Activated T-cell treated with anti-CD3 and anti-CD28 coated beads, Interleukin-2, amount 50 U/mL, for 48 hours (primary cell): ENCODE measurements at regions not wholly inside any gene's neighbourhood (a gene's known extent, or its start where the extent isn't known, plus 50 kb on each side); places are given as distances from the start of the nearest gene placed in this dataset.
"Not testable (repeated sequence)": the region's sequence is repeated elsewhere in the genome, so short reads cannot be mapped to it uniquely, and the experiment has no call there.

ENCODE experiments used
- DNase-seq, 2 experiments: peaks; one replicate each; pipeline ENCODE4 v3.0.0-alpha.2; 2020

- DNase-seq: no peak
Measured at GRCh38 chr6:144793744-144794143, 508.6 kb downstream of the UTRN start.

- not testable (repeated sequence) for DNase-seq
Measured at GRCh38 chr6:144795022-144795421, 509.9 kb downstream of the UTRN start.

- DNase-seq: no peak
Measured at GRCh38 chr6:144796070-144796469, 510.9 kb downstream of the UTRN start.

DNA sequence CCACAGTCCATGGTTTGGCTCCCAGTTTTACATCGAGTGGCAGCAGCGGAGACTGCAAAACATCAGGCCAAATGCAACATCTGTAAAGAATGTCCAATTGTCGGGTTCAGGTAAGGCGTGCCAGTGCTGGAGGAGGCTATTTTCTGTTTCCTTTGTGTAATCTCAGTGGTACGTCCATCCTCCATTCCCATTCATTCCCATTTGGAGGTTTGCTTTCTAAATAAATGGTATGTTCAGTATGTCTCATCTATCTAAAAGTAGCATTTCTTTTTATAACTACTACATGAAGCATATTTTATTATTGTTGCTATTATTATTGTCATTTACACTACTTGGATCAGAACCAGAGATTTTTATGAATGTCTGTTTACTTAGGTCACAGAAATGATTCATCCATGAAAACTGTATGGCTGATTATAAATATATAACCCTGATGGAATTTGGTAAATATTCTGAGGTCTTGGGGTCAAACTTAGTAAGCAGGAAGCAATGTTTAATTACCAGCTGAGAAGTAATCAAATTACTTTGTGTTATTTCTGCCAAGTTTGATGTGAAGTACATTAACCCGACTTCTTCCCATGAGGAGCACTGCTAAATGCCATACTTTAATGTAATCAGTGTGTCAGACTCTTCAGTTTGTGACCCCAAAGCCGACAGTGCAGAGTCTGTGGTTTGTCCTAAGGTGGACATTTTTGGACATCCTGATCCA, 512.9 kb downstream of the UTRN start:
- DNase-seq: no peak

- DNase-seq: no peak
Measured at GRCh38 chr6:144804246-144804790, 519.2 kb downstream of the UTRN start.

DNA sequence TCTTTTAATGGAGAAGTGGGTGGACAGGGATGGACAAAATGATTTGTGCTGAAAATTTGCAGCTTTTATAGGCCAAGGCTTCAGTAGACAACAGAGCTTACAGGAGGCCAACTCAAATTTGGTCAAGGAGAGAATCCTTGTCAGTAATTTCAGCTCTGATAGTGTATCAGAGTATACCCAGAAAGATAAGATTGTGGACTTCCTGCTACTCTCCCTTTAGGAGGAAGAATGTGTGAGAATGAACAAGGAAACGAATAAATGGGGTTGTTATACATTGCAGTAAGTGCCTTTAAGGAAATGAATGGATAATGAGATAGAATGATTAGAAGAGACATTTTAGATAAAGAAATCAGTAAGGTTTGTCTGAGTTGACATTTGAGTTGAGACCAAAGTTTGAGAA, 519.9 kb downstream of the UTRN start:
- DNase-seq: no peak

DNA sequence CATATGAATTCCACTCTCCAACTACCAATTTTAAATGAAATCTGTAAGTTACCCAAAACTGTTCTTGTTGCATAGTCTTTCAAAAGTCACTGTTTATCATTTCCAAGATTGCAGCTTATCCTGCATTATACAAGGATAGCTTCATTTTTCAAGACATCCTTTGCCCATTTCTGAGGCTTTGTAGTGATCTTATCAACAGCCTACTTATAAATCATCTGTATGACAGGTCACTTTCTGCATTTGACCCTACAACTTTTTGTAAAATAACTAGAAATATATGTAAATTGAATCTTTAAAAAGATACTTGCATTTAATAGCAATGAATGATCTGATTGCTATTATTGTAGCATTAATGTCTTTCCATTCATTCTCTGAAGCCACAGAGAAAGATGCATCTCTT, 521.1 kb downstream of the UTRN start:
- no peak for DNase-seq

- DNase-seq: no peak
Measured at GRCh38 chr6:144809120-144809519, 524.0 kb downstream of the UTRN start.

- DNase-seq: no peak
Measured at GRCh38 chr6:144809969-144810368, 524.8 kb downstream of the UTRN start.

DNA sequence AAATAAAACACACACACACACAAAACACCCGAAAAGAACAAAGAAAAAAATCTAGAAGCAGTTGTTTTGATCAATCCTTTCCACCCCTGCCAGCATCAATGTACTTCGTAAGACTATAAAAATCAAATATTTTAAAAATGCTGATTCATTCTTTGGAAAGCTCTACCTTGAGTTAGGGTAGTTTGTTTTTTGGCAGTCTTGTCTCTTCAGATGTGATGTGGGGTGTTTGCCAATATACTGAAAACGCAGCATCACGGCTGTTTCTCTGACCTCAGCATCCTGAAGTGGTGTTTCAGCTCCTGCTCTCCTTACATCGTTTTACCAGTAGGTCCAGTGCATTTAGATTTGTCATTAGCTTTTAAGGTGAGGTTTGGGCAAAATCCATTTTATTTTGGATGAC, 526.0 kb downstream of the UTRN start:
- DNase-seq: no peak

DNA sequence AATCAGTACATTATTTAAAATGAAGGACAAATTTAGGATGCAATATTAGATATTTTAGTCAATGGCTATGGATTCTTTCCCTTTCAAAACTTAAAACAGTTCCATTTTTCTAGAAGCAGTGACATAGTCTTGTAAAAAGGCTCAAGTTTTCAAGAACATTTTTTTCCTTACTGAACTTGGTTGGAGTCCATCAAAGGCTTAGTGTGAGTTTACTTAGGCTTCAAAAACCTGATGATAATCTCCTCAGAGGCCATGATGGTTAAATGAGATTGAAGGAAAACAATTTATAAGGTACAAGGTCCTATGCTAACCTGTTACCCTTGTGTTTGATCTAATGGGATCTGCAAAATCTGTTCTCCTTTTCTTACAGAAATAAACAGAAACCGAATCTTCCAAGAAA, 531.8 kb downstream of the UTRN start:
- DNase-seq: no peak

GRCh38 chr6:144820270-144820669, 535.1 kb downstream of the UTRN start:
- DNase-seq: no peak

- no peak for DNase-seq
Measured at GRCh38 chr6:144823131-144823530, 538.0 kb downstream of the UTRN start.

DNA sequence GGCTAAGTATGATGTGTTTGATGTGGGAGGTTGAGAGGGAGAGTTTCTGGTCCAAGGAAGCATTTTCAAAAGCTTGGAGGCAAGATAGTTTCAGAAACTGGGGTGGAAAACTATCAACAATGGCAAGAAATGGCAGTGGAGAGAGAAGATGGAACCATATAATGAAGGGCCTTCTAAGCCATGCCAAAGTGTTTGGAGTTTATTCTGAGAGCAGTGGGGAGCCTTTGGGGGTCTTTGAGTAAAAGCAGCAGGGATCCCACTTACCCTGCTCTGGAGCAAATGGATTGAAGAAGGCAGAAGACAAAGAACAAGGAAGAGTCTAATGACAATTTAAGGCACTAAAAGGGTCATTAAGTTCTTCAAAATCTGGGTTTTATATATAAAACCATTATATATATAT, 538.9 kb downstream of the UTRN start:
- no peak for DNase-seq

DNA sequence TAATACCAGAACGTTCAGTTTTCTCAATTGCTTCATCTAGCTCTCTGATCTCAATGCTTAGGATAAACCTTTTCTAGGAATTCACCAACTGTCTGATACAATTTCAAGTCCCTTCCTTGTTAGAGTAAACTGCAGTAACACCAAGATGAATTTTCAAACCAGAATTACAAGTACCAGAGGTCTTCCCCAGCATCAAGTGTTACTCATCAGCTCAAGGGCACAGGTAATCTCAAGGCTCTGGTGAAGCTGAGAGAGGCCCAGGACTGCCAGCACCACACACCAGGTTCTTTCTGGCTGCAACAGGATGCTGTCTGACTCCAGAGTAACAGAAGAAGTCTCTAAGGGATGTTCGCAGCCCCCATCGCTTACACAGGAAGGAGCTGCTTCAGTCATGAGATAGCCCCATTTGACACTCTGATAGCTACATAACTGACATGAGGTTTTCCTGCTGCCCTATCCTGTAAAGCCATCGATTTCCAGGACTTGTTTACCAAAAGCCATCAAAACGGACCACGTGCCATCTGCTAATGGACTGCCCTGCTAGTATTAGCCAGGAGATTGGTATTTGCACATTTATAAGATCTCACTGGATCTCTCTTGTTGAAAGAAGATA, 549.4 kb downstream of the UTRN start:
- no peak for DNase-seq

DNA sequence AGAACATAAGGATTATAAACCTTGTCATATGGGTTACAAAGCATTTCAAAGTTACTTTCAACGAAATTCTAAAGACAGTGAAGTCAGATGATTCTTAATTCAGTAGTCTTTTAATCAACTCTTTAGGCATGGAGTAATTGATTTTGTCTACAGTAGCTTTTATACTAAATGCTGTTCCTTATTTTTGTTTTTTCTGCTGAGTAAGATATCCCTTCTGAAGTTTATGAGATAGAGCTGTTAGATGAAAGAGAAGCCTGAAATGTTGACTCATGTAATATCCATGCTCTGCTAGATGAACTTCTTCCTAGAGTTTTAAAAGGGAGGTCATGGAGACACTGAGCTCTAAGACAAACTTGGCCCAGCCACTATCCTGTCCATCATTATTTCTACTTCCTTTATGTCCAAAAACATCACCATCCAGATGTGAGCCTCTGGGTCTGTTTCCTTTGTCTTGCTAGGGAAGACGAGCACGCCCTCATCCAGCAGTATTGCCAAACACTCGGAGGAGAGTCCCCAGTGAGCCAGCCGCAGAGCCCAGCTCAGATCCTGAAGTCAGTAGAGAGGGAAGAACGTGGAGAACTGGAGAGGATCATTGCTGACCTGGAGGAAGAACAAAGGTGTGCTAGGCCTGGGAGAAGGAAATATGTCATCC, 550.3 kb downstream of the UTRN start:
- DNase-seq: no peak

DNA sequence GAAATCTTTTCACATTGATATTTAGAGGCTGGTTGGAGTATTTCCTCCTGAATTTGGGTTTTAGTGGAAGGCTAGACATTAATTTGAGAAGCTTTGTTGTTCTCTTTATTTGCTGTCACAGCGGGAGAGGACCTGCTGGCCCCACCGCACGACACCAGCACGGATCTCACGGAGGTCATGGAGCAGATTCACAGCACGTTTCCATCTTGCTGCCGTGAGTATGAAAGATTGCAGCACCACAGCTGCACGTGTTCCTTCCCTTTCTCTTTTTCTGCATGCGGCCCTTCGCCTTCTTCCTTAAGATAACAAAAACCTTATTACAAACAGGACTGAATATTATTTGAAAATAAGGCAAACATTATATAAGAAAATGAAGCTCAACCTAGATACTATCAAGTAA, 555.5 kb downstream of the UTRN start:
- no peak for DNase-seq

GRCh38 chr6:144843701-144844100, 558.6 kb downstream of the UTRN start:
- no peak for DNase-seq

- DNase-seq: no peak
Measured at GRCh38 chr6:144844596-144844995, 559.5 kb downstream of the UTRN start.

DNA sequence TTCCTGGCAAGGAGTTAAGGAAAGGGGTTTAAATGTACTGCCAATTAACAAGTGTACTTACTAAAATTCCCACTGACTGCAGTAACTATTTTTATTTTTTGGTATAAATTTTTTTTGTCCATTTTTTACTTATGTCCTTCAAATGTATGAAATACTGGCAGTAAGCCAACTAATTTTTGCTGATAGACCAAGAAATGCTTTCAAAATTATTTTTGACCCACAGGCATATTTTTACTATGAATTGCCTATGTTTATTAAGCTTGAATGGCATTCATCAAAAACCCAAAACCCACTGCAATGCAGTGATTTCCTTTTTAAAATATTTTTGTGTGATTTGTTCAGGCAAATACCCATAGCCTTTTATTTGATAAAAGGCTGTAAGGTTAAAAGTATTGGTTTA, 560.1 kb downstream of the UTRN start:
- no peak for DNase-seq

DNA sequence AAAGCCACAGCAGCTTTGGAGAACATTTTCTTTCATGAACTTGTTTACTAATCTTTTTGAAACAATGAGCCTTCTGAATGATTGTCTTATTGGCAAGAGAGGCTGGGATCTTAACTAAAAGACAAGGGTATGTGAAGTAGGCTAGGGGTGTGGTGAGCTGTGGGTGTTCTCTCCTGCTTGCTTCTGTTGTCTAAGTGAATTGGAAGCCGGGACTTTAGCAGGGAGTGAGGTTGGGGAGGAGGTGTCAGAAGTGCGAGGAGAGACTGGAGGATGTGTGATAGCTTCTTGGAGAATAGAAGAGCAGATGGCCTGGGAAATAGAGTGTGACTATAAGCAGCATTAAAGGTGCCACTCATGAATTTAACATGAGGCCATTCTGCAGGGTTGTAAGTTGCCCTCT, 562.8 kb downstream of the UTRN start:
- DNase-seq: no peak

GRCh38 chr6:144849920-144850319, 564.8 kb downstream of the UTRN start:
- DNase-seq: no peak

DNA sequence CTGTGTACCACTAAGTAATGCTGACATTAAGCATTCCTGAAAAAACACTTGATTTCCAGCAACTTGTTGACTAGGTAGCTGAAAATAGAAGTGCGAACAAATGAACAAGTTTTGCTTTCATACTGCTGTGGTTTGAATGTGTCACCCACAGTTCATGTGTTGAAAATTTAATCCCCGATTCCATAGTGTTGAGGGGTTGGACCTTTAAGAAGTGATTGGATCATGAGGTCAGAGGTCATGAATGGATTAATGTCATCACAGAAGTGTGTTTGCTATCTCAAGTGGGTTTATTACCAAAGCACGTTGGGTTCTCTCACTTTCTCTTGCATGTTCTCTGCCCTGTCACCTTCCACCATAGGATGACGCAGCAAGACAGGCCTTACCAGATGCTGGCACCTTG, 568.5 kb downstream of the UTRN start:
- no peak for DNase-seq

- no peak for DNase-seq
Measured at GRCh38 chr6:144854654-144855053, 569.5 kb downstream of the UTRN start.
